ENCODE measurements at regions not wholly inside any gene's neighbourhood (a gene's known extent, or its start where the extent isn't known, plus 50 kb on each side); places are given as distances from the start of the nearest gene placed in this dataset.

GRCh38 chr12:126106706-126107105 is 1041.5 kb downstream of the AACS start:
- TF ChIP-seq CTCF (IDR thresholded peaks at IDR 0.05; ENCODE audit: low read depth, low read length) (no peak), POLR2A (IDR thresholded peaks at IDR 0.05; ENCODE audit: extremely low read depth, insufficient read length) (no peak), MAX (IDR thresholded peaks at IDR 0.05; ENCODE audit: low read depth, low read length) (no peak)
